HCT116 (cell line): ENCODE measurements at regions not wholly inside any gene's neighbourhood (a gene's known extent, or its start where the extent isn't known, plus 50 kb on each side); places are given as distances from the start of the nearest gene placed in this dataset.

Experiments
- ATAC-seq: fragments of 200-7000 bp; cut with Tn5 transposase; 2 replicates; pipeline ENCODE4 v1.9.1; 2020; ENCODE audit warnings: mild to moderate bottlenecking, moderate library complexity
- BruUV-seq: library from RNA; stranded (reverse); fragments of 400-500 nt; replicated peaks from 2 replicates; lab custom pipeline; 2021; lab: Mats Ljungman, UMichigan
- CTCF ChIA-PET: fragments of 300-600 bp; sonication (Branson Sonifier 250); formaldehyde crosslinking; loops from one replicate; lab custom pipeline; 2021; ENCODE audit warnings: antibody characterized with exemption; lab: Charles Lee
- POLR2A ChIA-PET: fragments of 300-600, 350-600 bp; sonication (Branson Sonifier 250); formaldehyde crosslinking; loops from one replicate; lab custom pipeline; 2021; ENCODE audit warnings: antibody characterized with exemption; lab: Charles Lee
- RAD21 ChIA-PET, 2 experiments: fragments of 300-600 bp; sonication (Branson Sonifier 250); formaldehyde crosslinking; loops; one replicate each; lab custom pipeline; 2023; ENCODE audit warnings: low total read pairs in 2 of 2; ENCODE audit not compliant: uncharacterized antibody in 2 of 2, unreplicated experiment in 2 of 2, low non-redundant PET in 1 of 2; lab: Charles Lee
- DNase-seq: peaks from one replicate; pipeline ENCODE4 v3.0.0-alpha.2; 2010; ENCODE audit warnings: low read depth, low spot score
- H2AFZ ChIP-seq: fragments of 200-600 bp; shearing (Covaris generic), sonication (generic); 2 replicates; pipeline ENCODE4 v1.6.1; 2017; ENCODE audit warnings: low read depth, mixed run types, mixed read lengths, antibody characterized with exemption, low read length; ENCODE audit not compliant: poor library complexity, severe bottlenecking
- H3K27ac ChIP-seq: 2 replicates; pipeline ENCODE4 v1.5.1; 2012; ENCODE audit warnings: low read depth, low read length
- H3K27me3 ChIP-seq: fragments of 200-600 bp; sonication (generic); 2 replicates; pipeline ENCODE4 v1.6.1; 2016; ENCODE audit warnings: mixed run types, low read length, mixed read lengths; ENCODE audit not compliant: insufficient read depth
- H3K36me3 ChIP-seq, 2 experiments: fragments of 200-500 bp in 1 of 2; fragments of 200-600 bp in 1 of 2; sonication (Bioruptor generic) in 1 of 2; sonication (generic) in 1 of 2; 2 replicates each; pipeline versions ENCODE4 v1.5.1 to v1.6.1; 2014 to 2016; ENCODE audit warnings: low read length in 2 of 2, inconsistent platforms in 1 of 2, mixed read lengths in 1 of 2, mixed run types in 1 of 2; ENCODE audit not compliant: insufficient read depth in 2 of 2, control insufficient read depth in 1 of 2
- H3K4me1 ChIP-seq, 2 experiments: fragments of 200-600 bp in 1 of 2; sonication (generic) in 1 of 2; 2 replicates each; pipeline versions ENCODE4 v1.5.1 to v1.6.1; 2012 to 2017; ENCODE audit warnings: low read length in 2 of 2, inconsistent platforms in 1 of 2, mild to moderate bottlenecking in 1 of 2, mixed read lengths in 1 of 2, mixed run types in 1 of 2, moderate library complexity in 1 of 2; ENCODE audit not compliant: insufficient read depth in 2 of 2, control insufficient read depth in 1 of 2
- H3K4me2 ChIP-seq: fragments of 200-600 bp; sonication (generic); 2 replicates; pipeline ENCODE4 v1.6.1; 2017; ENCODE audit warnings: mixed run types, low read length, mixed read lengths
- H3K4me3 ChIP-seq, 2 experiments: fragments of 200-600 bp in 1 of 2; sonication (generic) in 1 of 2; replicated peaks in 1 of 2; 2 replicates each; pipeline ENCODE4 v1.5.1; 2011 to 2016; ENCODE audit warnings: low read length in 2 of 2, control low read depth in 1 of 2, low read depth in 1 of 2, mild to moderate bottlenecking in 1 of 2, mixed read lengths in 1 of 2, mixed run types in 1 of 2
- H3K79me2 ChIP-seq: fragments of 200-600 bp; sonication (generic); 2 replicates; pipeline ENCODE4 v1.6.1; 2017; ENCODE audit warnings: mild to moderate bottlenecking, mixed run types, low read length, moderate library complexity, mixed read lengths; ENCODE audit not compliant: insufficient read depth
- H3K9ac ChIP-seq: fragments of 200-600 bp; sonication (generic); 2 replicates; pipeline ENCODE4 v1.6.1; 2016; ENCODE audit warnings: low read length, mixed read lengths
- H3K9me2 ChIP-seq: fragments of 200-600 bp; sonication (generic), shearing (Covaris generic); 2 replicates; pipeline ENCODE4 v1.6.1; 2017; ENCODE audit warnings: mixed run types, mild to moderate bottlenecking, moderate library complexity; ENCODE audit not compliant: insufficient read depth
- H3K9me3 ChIP-seq, 2 experiments: fragments of 200-500 bp in 1 of 2; fragments of 200-600 bp in 1 of 2; sonication (Bioruptor generic) in 1 of 2; sonication (generic) in 1 of 2; 2 replicates each; pipeline ENCODE4 v1.6.1; 2014 to 2017; ENCODE audit warnings: low read length in 2 of 2, mixed read lengths in 2 of 2, inconsistent platforms in 1 of 2, low read depth in 1 of 2, mild to moderate bottlenecking in 1 of 2, mixed run types in 1 of 2, moderate library complexity in 1 of 2; ENCODE audit not compliant: control insufficient read depth in 1 of 2, insufficient read depth in 1 of 2
- H4K20me1 ChIP-seq: fragments of 200-600 bp; sonication (generic), shearing (Covaris generic); 2 replicates; pipeline ENCODE4 v1.6.1; 2017; ENCODE audit warnings: mixed run types, mild to moderate bottlenecking, moderate library complexity; ENCODE audit not compliant: insufficient read depth
- CBX3 ChIP-seq: IDR thresholded peaks from 2 replicates; pipeline ENCODE4 v1.6.1; 2012; ENCODE audit warnings: low read depth
- CTCF ChIP-seq, 3 experiments: fragments of 200-600 bp in 1 of 3; sonication (generic) in 1 of 3; IDR thresholded peaks in 2 of 3; conservative IDR thresholded peaks in 1 of 3; 2 replicates each; pipeline ENCODE4 v1.5.1; 2012 to 2017; ENCODE audit warnings: low read depth in 2 of 3, low read length in 2 of 3, antibody characterized with exemption in 1 of 3, borderline replicate concordance in 1 of 3, control low read depth in 1 of 3, mild to moderate bottlenecking in 1 of 3, mixed read lengths in 1 of 3, mixed run types in 1 of 3, moderate library complexity in 1 of 3; ENCODE audit not compliant: insufficient read depth in 1 of 3
- ELF1 ChIP-seq: IDR thresholded peaks from 2 replicates; pipeline ENCODE4 v1.6.1; 2012; ENCODE audit warnings: low read depth, borderline replicate concordance
- EZH2phosphoT487 ChIP-seq: fragments of 200-600 bp; IDR thresholded peaks from 2 replicates; pipeline ENCODE4 v1.6.1; 2018; ENCODE audit warnings: antibody characterized with exemption, borderline replicate concordance
- FOSL1 ChIP-seq: IDR thresholded peaks from 2 replicates; pipeline ENCODE4 v1.6.1; 2012; ENCODE audit warnings: low read depth
- POLR2A ChIP-seq: IDR thresholded peaks from 2 replicates; pipeline ENCODE4 v1.7.0; 2011; ENCODE audit warnings: borderline replicate concordance; ENCODE audit not compliant: insufficient read depth, insufficient read length; ENCODE audit errors: extremely low read depth
- REST ChIP-seq: IDR thresholded peaks from 2 replicates; pipeline ENCODE4 v1.6.1; 2012; ENCODE audit warnings: low read depth
- SIN3A ChIP-seq: IDR thresholded peaks from 2 replicates; pipeline ENCODE4 v1.6.1; 2012; ENCODE audit warnings: low read depth
- SRF ChIP-seq: IDR thresholded peaks from 2 replicates; pipeline ENCODE4 v1.6.1; 2012; ENCODE audit warnings: low read depth
- TCF7L2 ChIP-seq: IDR thresholded peaks from 2 replicates; pipeline ENCODE4 v1.7.0; 2011; ENCODE audit warnings: borderline replicate concordance, inconsistent platforms; ENCODE audit not compliant: insufficient read depth, insufficient read length; ENCODE audit errors: extremely low read depth
- YY1 ChIP-seq: IDR thresholded peaks from 2 replicates; pipeline ENCODE4 v1.6.1; 2011; ENCODE audit warnings: low read length, low read depth, moderate library complexity, mild to moderate bottlenecking; ENCODE audit not compliant: insufficient replicate concordance; ENCODE audit errors: extremely low read depth
- ZBTB33 ChIP-seq: IDR thresholded peaks from 2 replicates; pipeline ENCODE4 v1.6.1; 2011; ENCODE audit warnings: mild to moderate bottlenecking, low read length, moderate library complexity; ENCODE audit not compliant: insufficient replicate concordance; ENCODE audit errors: extremely low read depth
- ZNF274 ChIP-seq: fragments of 200-500 bp; sonication (Bioruptor generic); IDR thresholded peaks from 2 replicates; pipeline ENCODE4 v1.6.1; 2014; ENCODE audit warnings: mild to moderate bottlenecking, low read depth, low read length, inconsistent platforms
- intact Hi-C: fragments of 100-400 bp; cut with micrococcal nuclease; formaldehyde crosslinking; loops from 2 replicates; pipeline ENCODE4 v1.10.0; 2022

DNA sequence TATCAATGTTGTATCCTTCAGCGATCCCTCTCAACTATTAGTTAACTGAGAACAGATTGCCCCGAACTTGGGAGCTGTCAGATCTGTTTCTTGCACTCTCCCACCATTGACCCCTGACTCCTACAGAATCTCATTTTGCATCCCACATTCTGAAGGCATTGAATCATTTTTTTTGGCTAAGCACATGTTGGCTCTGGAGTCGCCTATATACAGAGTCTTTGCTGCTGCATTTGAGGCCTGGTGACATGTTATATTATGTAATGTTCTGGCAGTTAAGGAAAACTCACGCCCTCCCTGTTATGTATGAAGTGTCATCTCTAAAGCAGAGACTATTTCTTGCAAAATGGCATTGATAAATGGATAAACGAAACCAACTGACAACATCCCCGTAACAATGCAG is 159.2 kb upstream of the ITGB1 start:
- H3K4me3 ChIP-seq: no peak overlapping the region
- CTCF ChIA-PET: interaction anchor here (1.4 to 1.8 kb wide), 2 partner anchors 24 to 210 kb away, joined by 3 to 4 read pairs; no protein-coding TSS in a partner anchor
- peaks cover 0 to 6% of the 10 kb centered on the region in 2 experiments; a peak in 1 of 4 replicates for H3K4me1 ChIP-seq
- POLR2A ChIA-PET: interaction anchor here (1.4 kb wide), 1 partner anchor 9 kb away, joined by 5 read pairs; no protein-coding TSS in a partner anchor
- no TSS peak for BruUV-seq
- H3K79me2 ChIP-seq: no peaks in the 10 kb centered on the region
- DNase-seq (no peak), ATAC-seq (no peak)
- no peaks in the 10 kb centered on the region for H3K36me3 ChIP-seq
- RAD21 ChIA-PET: no interaction called here
- no peak overlapping the region for H3K4me2 ChIP-seq
- H3K9me3 ChIP-seq: no peaks in the 10 kb centered on the region
- no peaks in the 10 kb centered on the region for H3K9me2 ChIP-seq
- no peaks in the 10 kb centered on the region for H3K27me3 ChIP-seq
- no peak for TF ChIP-seq CTCF (IDR thresholded peaks at IDR 0.05 in 2 of 3, conservative IDR thresholded peaks at IDR 0.05 in 1 of 3; ENCODE audit: borderline replicate concordance in 1 of 3, insufficient read depth in 1 of 3, low read depth in 2 of 3, low read length in 2 of 3)
- no peak for TF ChIP-seq FOSL1
- no peak for TF ChIP-seq EZH2phosphoT487
- TF ChIP-seq ZBTB33: no peak
- no peak for TF ChIP-seq REST
- no peak for TF ChIP-seq POLR2A
- TF ChIP-seq CBX3: no peak
- no peak for TF ChIP-seq TCF7L2
- no peak for TF ChIP-seq ELF1
- no peak for TF ChIP-seq ZNF274
- no peak for TF ChIP-seq SIN3A
- no peak for TF ChIP-seq SRF
- no peak for TF ChIP-seq YY1
- no peaks in the 10 kb centered on the region for H4K20me1 ChIP-seq
- no peak overlapping the region for H3K27ac ChIP-seq
- intact Hi-C loops: no loop called here
- H3K9ac ChIP-seq: no peak overlapping the region
- H2AFZ ChIP-seq: no peak overlapping the region
